HG02763 (cell line): ENCODE measurements at regions not wholly inside any gene's neighbourhood (a gene's known extent, or its start where the extent isn't known, plus 50 kb on each side); places are given as distances from the start of the nearest gene placed in this dataset.
"Not testable (repeated sequence)": the region's sequence is repeated elsewhere in the genome, so short reads cannot be mapped to it uniquely, and the experiment has no call there.

Source experiments
- ATAC-seq: cut with Tn5 transposase; IDR thresholded peaks from one replicate; pipeline ENCODE4 v1.9.1; 2021; ENCODE audit warnings: mild to moderate bottlenecking, moderate library complexity; ENCODE audit not compliant: unreplicated experiment

GRCh38 chr3:107465064-107465631 lies 57.6 kb upstream of the BBX start:
- ATAC-seq = no peak

- ATAC-seq = no peak
Measured at GRCh38 chr3:107468782-107469181, 54.0 kb upstream of the BBX start.

- not testable (repeated sequence) for ATAC-seq
Measured at GRCh38 chr3:107470496-107470895, 52.3 kb upstream of the BBX start.
